Upper lobe of left lung (tissue), 4 donors: ENCODE measurements at regions not wholly inside any gene's neighbourhood (a gene's known extent, or its start where the extent isn't known, plus 50 kb on each side); places are given as distances from the start of the nearest gene placed in this dataset.

Source experiments
- POLR2A ChIP-seq, 4 donors: fragments of 450-650 bp; IDR thresholded peaks; one replicate each; pipeline ENCODE4 v1.5.1; 2016 to 2017; ENCODE audit warnings: antibody characterized with exemption in 4 of 4, mild to moderate bottlenecking in 2 of 4
- TF ChIP-seq, protein P1 (sequence below), 6 experiments: fragments of 450-650 bp in 4 of 6; fragments of 200-600 bp in 2 of 6; sonication (generic) in 2 of 6; IDR thresholded peaks; one replicate each; pipeline ENCODE4 v1.5.1; 2016 to 2019; ENCODE audit warnings: antibody characterized with exemption in 6 of 6

DNA sequence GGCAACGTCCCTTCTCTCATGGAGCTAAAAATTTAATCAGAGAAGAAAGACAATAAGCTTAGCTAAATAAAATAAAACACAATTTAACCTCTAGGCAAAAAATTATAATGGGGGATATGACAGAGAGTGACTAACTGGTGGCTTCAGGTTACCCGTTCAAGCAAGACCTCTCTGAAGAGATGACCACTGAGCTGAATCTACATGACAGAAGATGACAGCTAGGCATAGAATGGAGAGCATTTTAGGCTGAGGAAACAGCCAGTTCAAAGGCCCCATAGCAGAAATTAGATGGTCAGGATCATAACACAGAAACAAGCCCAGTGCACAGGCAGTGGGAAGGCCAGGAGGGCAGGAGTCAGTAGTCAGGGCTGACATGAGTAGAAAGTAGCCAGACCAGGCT, 1094.3 kb downstream of the VRK1 start:
- TF ChIP-seq POLR2A (IDR thresholded peaks at IDR 0.05): no peak
- TF ChIP-seq, protein P1, sequence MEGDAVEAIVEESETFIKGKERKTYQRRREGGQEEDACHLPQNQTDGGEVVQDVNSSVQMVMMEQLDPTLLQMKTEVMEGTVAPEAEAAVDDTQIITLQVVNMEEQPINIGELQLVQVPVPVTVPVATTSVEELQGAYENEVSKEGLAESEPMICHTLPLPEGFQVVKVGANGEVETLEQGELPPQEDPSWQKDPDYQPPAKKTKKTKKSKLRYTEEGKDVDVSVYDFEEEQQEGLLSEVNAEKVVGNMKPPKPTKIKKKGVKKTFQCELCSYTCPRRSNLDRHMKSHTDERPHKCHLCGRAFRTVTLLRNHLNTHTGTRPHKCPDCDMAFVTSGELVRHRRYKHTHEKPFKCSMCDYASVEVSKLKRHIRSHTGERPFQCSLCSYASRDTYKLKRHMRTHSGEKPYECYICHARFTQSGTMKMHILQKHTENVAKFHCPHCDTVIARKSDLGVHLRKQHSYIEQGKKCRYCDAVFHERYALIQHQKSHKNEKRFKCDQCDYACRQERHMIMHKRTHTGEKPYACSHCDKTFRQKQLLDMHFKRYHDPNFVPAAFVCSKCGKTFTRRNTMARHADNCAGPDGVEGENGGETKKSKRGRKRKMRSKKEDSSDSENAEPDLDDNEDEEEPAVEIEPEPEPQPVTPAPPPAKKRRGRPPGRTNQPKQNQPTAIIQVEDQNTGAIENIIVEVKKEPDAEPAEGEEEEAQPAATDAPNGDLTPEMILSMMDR (IDR thresholded peaks at IDR 0.05): no peak
